ENCODE measurements at regions not wholly inside any gene's neighbourhood (a gene's known extent, or its start where the extent isn't known, plus 50 kb on each side); places are given as distances from the start of the nearest gene placed in this dataset.

- no peak for TF ChIP-seq CTCF (IDR thresholded peaks at IDR 0.05)
- no peak for TF ChIP-seq POLR2A (IDR thresholded peaks at IDR 0.05)
Observed at GRCh38 chr4:116150152-116150551, 935.2 kb downstream of the TRAM1L1 start.
